WTC11 (cell line): ENCODE measurements at regions not wholly inside any gene's neighbourhood (a gene's known extent, or its start where the extent isn't known, plus 50 kb on each side); places are given as distances from the start of the nearest gene placed in this dataset.
A peak's percentile ranks its signal among the peaks of the same experiment; 100 is the strongest.

Experiments used
- ATAC-seq: fragments of 200-7000 bp; cut with Tn5 transposase; 2 replicates; pipeline ENCODE4 v1.10.0; 2021; ENCODE audit warnings: mild to moderate bottlenecking, moderate library complexity
- CTCF ChIA-PET: fragments of 300-600 bp; sonication (Branson Sonifier 250); formaldehyde crosslinking; loops from one replicate; lab custom pipeline; 2021; ENCODE audit warnings: antibody characterized with exemption; lab: Charles Lee
- POLR2A ChIA-PET: fragments of 350-600 bp; sonication (Branson Sonifier 250); formaldehyde crosslinking; loops from one replicate; lab custom pipeline; 2021; ENCODE audit warnings: antibody characterized with exemption; lab: Charles Lee
- DNase-seq: peaks from one replicate; pipeline ENCODE4 v3.0.0; 2021; ENCODE audit warnings: low spot score
- H3K27ac Mint-ChIP-seq: 2 replicates; pipeline ENCODE4 v1.8.0; 2021; ENCODE audit warnings: mixed read lengths
- H3K27me3 Mint-ChIP-seq: 2 replicates; pipeline ENCODE4 v1.8.0; 2021; ENCODE audit warnings: low read depth, mild to moderate bottlenecking, moderate library complexity, mixed read lengths
- H3K36me3 Mint-ChIP-seq: 2 replicates; pipeline ENCODE4 v1.8.0; 2021; ENCODE audit warnings: mixed read lengths
- H3K4me1 Mint-ChIP-seq: 2 replicates; pipeline ENCODE4 v1.8.0; 2022; ENCODE audit warnings: mixed read lengths
- H3K4me3 Mint-ChIP-seq: 2 replicates; pipeline ENCODE4 v1.8.0; 2021; ENCODE audit warnings: mild to moderate bottlenecking, moderate library complexity, mixed read lengths
- H3K9me3 Mint-ChIP-seq: 2 replicates; pipeline ENCODE4 v1.8.0; 2021; ENCODE audit warnings: mixed read lengths
- CDX4 ChIP-seq: fragments of 250-450 bp; sonication (Bioruptor Pico); IDR thresholded peaks from 2 replicates; pipeline ENCODE4 v1.9.0; 2021; ENCODE audit warnings: moderate library complexity, mild to moderate bottlenecking, inconsistent platforms, borderline replicate concordance
- CREB1 ChIP-seq: sonication (generic); formaldehyde crosslinking; IDR thresholded peaks from 2 replicates; pipeline ENCODE4 v1.8.0; 2023; ENCODE audit warnings: mild to moderate bottlenecking, missing genetic modification reagents
- E2F5 ChIP-seq: sonication (generic); formaldehyde crosslinking; IDR thresholded peaks from 2 replicates; pipeline ENCODE4 v1.8.1; 2022; ENCODE audit warnings: mild to moderate bottlenecking, moderate library complexity, missing genetic modification reagents
- EMX1 ChIP-seq: fragments of 250-450 bp; sonication (Bioruptor Pico); IDR thresholded peaks from 2 replicates; pipeline ENCODE4 v1.8.0; 2021; ENCODE audit warnings: mild to moderate bottlenecking
- ETV6 ChIP-seq: sonication (generic); formaldehyde crosslinking; IDR thresholded peaks from 2 replicates; pipeline ENCODE4 v1.8.1; 2022; ENCODE audit warnings: mild to moderate bottlenecking, missing genetic modification reagents
- FOXP4 ChIP-seq: sonication (generic); formaldehyde crosslinking; IDR thresholded peaks from 2 replicates; pipeline ENCODE4 v1.8.0; 2022; ENCODE audit warnings: mild to moderate bottlenecking, missing genetic modification reagents
- HMGXB4 ChIP-seq: sonication (generic); formaldehyde crosslinking; IDR thresholded peaks from 2 replicates; pipeline ENCODE4 v1.8.1; 2023; ENCODE audit warnings: mild to moderate bottlenecking, moderate library complexity, missing genetic modification reagents
- MXD4 ChIP-seq: fragments of 250-450 bp; sonication (Bioruptor Pico); IDR thresholded peaks from 2 replicates; pipeline ENCODE4 v1.8.0; 2021; ENCODE audit warnings: mild to moderate bottlenecking, moderate library complexity, borderline replicate concordance
- SOX15 ChIP-seq: fragments of 250-450 bp; sonication (Bioruptor Pico); IDR thresholded peaks from 2 replicates; pipeline ENCODE4 v1.9.0; 2021; ENCODE audit warnings: mild to moderate bottlenecking
- SP1 ChIP-seq: sonication (generic); formaldehyde crosslinking; conservative IDR thresholded peaks from 2 replicates; pipeline ENCODE4 v1.8.1; 2022; ENCODE audit warnings: missing genetic modification reagents
- STAT6 ChIP-seq: sonication (generic); formaldehyde crosslinking; conservative IDR thresholded peaks from 2 replicates; pipeline ENCODE4 v1.8.1; 2023; ENCODE audit warnings: mild to moderate bottlenecking, low read depth, missing genetic modification reagents, moderate library complexity
- TEAD4 ChIP-seq: sonication (generic); formaldehyde crosslinking; IDR thresholded peaks from 2 replicates; pipeline ENCODE4 v1.8.0; 2022; ENCODE audit warnings: mild to moderate bottlenecking, missing genetic modification reagents
- TP53 ChIP-seq: sonication (generic); formaldehyde crosslinking; IDR thresholded peaks from 2 replicates; pipeline ENCODE4 v1.8.1; 2023; ENCODE audit warnings: mild to moderate bottlenecking, missing genetic modification reagents
- ZNF138 ChIP-seq: sonication (generic); formaldehyde crosslinking; conservative IDR thresholded peaks from 2 replicates; pipeline ENCODE4 v1.8.1; 2022; ENCODE audit warnings: mild to moderate bottlenecking, moderate library complexity, missing genetic modification reagents
- ZNF232 ChIP-seq: sonication (generic); formaldehyde crosslinking; IDR thresholded peaks from 2 replicates; pipeline ENCODE4 v1.8.0; 2022; ENCODE audit warnings: mild to moderate bottlenecking, missing genetic modification reagents
- ZNF263 ChIP-seq: sonication (generic); formaldehyde crosslinking; IDR thresholded peaks from 2 replicates; pipeline ENCODE4 v1.8.1; 2022; ENCODE audit warnings: low read depth, mild to moderate bottlenecking, moderate library complexity, missing genetic modification reagents
- ZNF396 ChIP-seq: fragments of 250-450 bp; sonication (Bioruptor Pico); IDR thresholded peaks from 2 replicates; pipeline ENCODE4 v1.8.0; 2021; ENCODE audit warnings: mild to moderate bottlenecking, moderate library complexity, borderline replicate concordance
- ZNF512 ChIP-seq: sonication (generic); formaldehyde crosslinking; IDR thresholded peaks from 2 replicates; pipeline ENCODE4 v1.8.1; 2022; ENCODE audit warnings: missing genetic modification reagents, borderline replicate concordance
- ZNF532 ChIP-seq: fragments of 250-450 bp; sonication (Bioruptor Pico); IDR thresholded peaks from 2 replicates; pipeline ENCODE4 v1.9.0; 2021; ENCODE audit warnings: mild to moderate bottlenecking, borderline replicate concordance

- ChIA-PET CTCF (interaction anchor here (1.5 to 4.1 kb wide), 3 partner anchors 15 to 105 kb away, joined by 3 to 32 read pairs (median 30); no protein-coding TSS in a partner anchor), POLR2A (no interaction called here)
- H3K4me1 Mint-ChIP-seq, result peaks cover 38% of the 10 kb centered on the region
Measured at GRCh38 chr3:194272221-194272620, 78.9 kb downstream of the CPN2 start.

More at GRCh38 chr3:194272221-194272620, 78.9 kb downstream of the CPN2 start:
- TF ChIP-seq ETV6 (no peak), ZNF138 (CRISPR knock-in tag) (no peak), ZNF396 (CRISPR knock-in tag) (no peak), FOXP4 (CRISPR knock-in tag) (no peak), E2F5 (CRISPR knock-in tag) (no peak), ZNF232 (CRISPR knock-in tag) (no peak), CREB1 (CRISPR knock-in tag) (no peak), SP1 (CRISPR knock-in tag) (no peak), MXD4 (CRISPR knock-in tag) (no peak), CDX4 (CRISPR knock-in tag) (no peak), ZNF263 (no peak), EMX1 (CRISPR knock-in tag) (no peak), HMGXB4 (no peak), SOX15 (CRISPR knock-in tag) (no peak), TEAD4 (CRISPR knock-in tag) (no peak), ZNF512 (CRISPR knock-in tag) (no peak), TP53 (CRISPR knock-in tag) (no peak), ZNF532 (CRISPR knock-in tag) (no peak), STAT6 (no peak)
- no peak for ATAC-seq
- H3K27me3 Mint-ChIP-seq, result peaks cover 2% of the 10 kb centered on the region; the same call in 1 of the 2 replicates
- H3K36me3 Mint-ChIP-seq, result peaks cover 6% of the 10 kb centered on the region
- H3K9me3 Mint-ChIP-seq, result peaks cover 6% of the 10 kb centered on the region
- H3K4me3 Mint-ChIP-seq, result no peak overlapping the region
- DNase-seq, result peak; percentile 5
- no peak overlapping the region for H3K27ac Mint-ChIP-seq
